H9 (cell line): ENCODE measurements at regions not wholly inside any gene's neighbourhood (a gene's known extent, or its start where the extent isn't known, plus 50 kb on each side); places are given as distances from the start of the nearest gene placed in this dataset.

ENCODE experiments used
- DNase-seq: peaks from one replicate; pipeline ENCODE4 v3.0.0-alpha.2; 2017
- H2AFZ ChIP-seq: one replicate; pipeline ENCODE4 v1.6.1; 2013; ENCODE audit warnings: mild to moderate bottlenecking, low read length, control low read depth, moderate library complexity
- H2AK5ac ChIP-seq: 2 replicates; pipeline ENCODE4 v1.6.1; 2013; ENCODE audit warnings: low read length, control low read depth, mixed read lengths; ENCODE audit not compliant: insufficient read length
- H2BK120ac ChIP-seq: one replicate; pipeline ENCODE4 v1.6.1; 2013; ENCODE audit warnings: low read depth, mild to moderate bottlenecking, low read length, control low read depth, inconsistent platforms; ENCODE audit not compliant: poor library complexity, severe bottlenecking
- H2BK12ac ChIP-seq: 2 replicates; pipeline ENCODE4 v1.6.1; 2013; ENCODE audit warnings: low read length, control low read depth, mixed read lengths, low read depth; ENCODE audit not compliant: insufficient read length
- H2BK15ac ChIP-seq: 2 replicates; pipeline ENCODE4 v1.6.1; 2013; ENCODE audit warnings: low read depth, low read length, control low read depth
- H2BK20ac ChIP-seq: one replicate; pipeline ENCODE4 v1.6.1; 2013; ENCODE audit warnings: low read depth, mild to moderate bottlenecking, low read length, control low read depth, inconsistent platforms; ENCODE audit not compliant: poor library complexity, severe bottlenecking
- H2BK5ac ChIP-seq: 2 replicates; pipeline ENCODE4 v1.6.1; 2013; ENCODE audit warnings: low read length, control low read depth, mixed read lengths; ENCODE audit not compliant: insufficient read length
- H3K14ac ChIP-seq: 2 replicates; pipeline ENCODE4 v1.6.1; 2013; ENCODE audit warnings: low read length, control low read depth; ENCODE audit not compliant: insufficient read depth
- H3K18ac ChIP-seq: 2 replicates; pipeline ENCODE4 v1.6.1; 2013; ENCODE audit warnings: low read depth, mild to moderate bottlenecking, mixed read lengths, low read length, control low read depth; ENCODE audit not compliant: insufficient read length
- H3K23ac ChIP-seq: 2 replicates; pipeline ENCODE4 v1.6.1; 2013; ENCODE audit warnings: low read length, control low read depth, mixed read lengths, low read depth; ENCODE audit not compliant: insufficient read length
- H3K23me2 ChIP-seq: 2 replicates; pipeline ENCODE4 v1.6.1; 2013; ENCODE audit warnings: low read depth, mild to moderate bottlenecking, mixed read lengths, low read length, control low read depth; ENCODE audit not compliant: insufficient read length, poor library complexity, severe bottlenecking
- H3K27ac ChIP-seq: 2 replicates; pipeline ENCODE4 v1.5.1; 2013; ENCODE audit warnings: low read length, control low read depth, mixed read lengths, low read depth; ENCODE audit not compliant: insufficient read length
- H3K27me3 ChIP-seq: 2 replicates; pipeline ENCODE4 v1.6.1; 2013; ENCODE audit warnings: low read length, control low read depth, inconsistent platforms; ENCODE audit not compliant: insufficient read depth
- H3K4ac ChIP-seq: 2 replicates; pipeline ENCODE4 v1.6.1; 2013; ENCODE audit warnings: low read depth, mild to moderate bottlenecking, control low read depth, inconsistent platforms, low read length, moderate library complexity
- H3K4me1 ChIP-seq: 2 replicates; pipeline ENCODE4 v1.6.1; 2013; ENCODE audit warnings: low read length, control low read depth, inconsistent platforms; ENCODE audit not compliant: insufficient read depth
- H3K4me2 ChIP-seq: 2 replicates; pipeline ENCODE4 v1.6.1; 2013; ENCODE audit warnings: low read length, control low read depth, mixed read lengths; ENCODE audit not compliant: insufficient read length, insufficient read depth
- H3K56ac ChIP-seq: 2 replicates; pipeline ENCODE4 v1.6.1; 2013; ENCODE audit warnings: low read depth, mild to moderate bottlenecking, mixed read lengths, low read length, control low read depth; ENCODE audit not compliant: insufficient read length
- H3K79me1 ChIP-seq: 2 replicates; pipeline ENCODE4 v1.6.1; 2013; ENCODE audit warnings: low read depth, mild to moderate bottlenecking, moderate library complexity, low read length, control low read depth, inconsistent platforms; ENCODE audit not compliant: insufficient read depth, poor library complexity, severe bottlenecking
- H3K79me2 ChIP-seq: 2 replicates; pipeline ENCODE4 v1.6.1; 2013; ENCODE audit warnings: low read length, control low read depth, inconsistent platforms; ENCODE audit not compliant: insufficient read depth
- H3K9ac ChIP-seq: 2 replicates; pipeline ENCODE4 v1.6.1; 2013; ENCODE audit warnings: low read length, control low read depth, mixed read lengths; ENCODE audit not compliant: insufficient read length; ENCODE audit errors: extremely low read depth
- H3K9me3 ChIP-seq: one replicate; pipeline ENCODE4 v1.6.1; 2013; ENCODE audit warnings: low read depth, low read length, inconsistent platforms; ENCODE audit not compliant: control insufficient read depth
- H3T11ph ChIP-seq: one replicate; pipeline ENCODE4 v1.6.1; 2013; ENCODE audit warnings: mild to moderate bottlenecking, low read length, control low read depth, inconsistent platforms
- H4K20me1 ChIP-seq: one replicate; pipeline ENCODE4 v1.6.1; 2013; ENCODE audit not compliant: control insufficient read depth, insufficient read length, insufficient read depth
- H4K5ac ChIP-seq: 2 replicates; pipeline ENCODE4 v1.6.1; 2013; ENCODE audit warnings: low read depth, mild to moderate bottlenecking, mixed read lengths, low read length, control low read depth; ENCODE audit not compliant: insufficient read length
- H4K8ac ChIP-seq: replicated peaks from 2 replicates; pipeline ENCODE4 v1.6.1; 2013; ENCODE audit warnings: low read length, control low read depth, mixed read lengths, low read depth; ENCODE audit not compliant: insufficient read length
- H4K91ac ChIP-seq: 2 replicates; pipeline ENCODE4 v1.6.1; 2013; ENCODE audit warnings: low read depth, mild to moderate bottlenecking, moderate library complexity, mixed read lengths, low read length, control low read depth; ENCODE audit not compliant: insufficient read length
- H3K27ac Mint-ChIP-seq, 3 experiments: 2 replicates in 2 of 3; 3 replicates in 1 of 3; pipeline ENCODE4 v1.8.0; 2020 to 2021; ENCODE audit warnings: mixed read lengths in 3 of 3, mild to moderate bottlenecking in 1 of 3, moderate library complexity in 1 of 3
- H3K27me3 Mint-ChIP-seq: 2 replicates; pipeline ENCODE4 v1.8.0; 2021; ENCODE audit warnings: low read depth, mild to moderate bottlenecking, moderate library complexity, mixed read lengths
- H3K36me3 Mint-ChIP-seq, 3 experiments: 2 replicates in 2 of 3; 3 replicates in 1 of 3; pipeline ENCODE4 v1.8.0; 2020 to 2021; ENCODE audit warnings: low read depth in 3 of 3, mixed read lengths in 3 of 3; ENCODE audit not compliant: insufficient read depth in 1 of 3
- H3K4me1 Mint-ChIP-seq, 2 experiments: 2 replicates each; pipeline ENCODE4 v1.8.0; 2020; ENCODE audit warnings: mixed read lengths in 2 of 2
- H3K4me3 Mint-ChIP-seq, 2 experiments: 2 replicates in 1 of 2; 3 replicates in 1 of 2; pipeline ENCODE4 v1.8.0; 2020 to 2021; ENCODE audit warnings: mild to moderate bottlenecking in 2 of 2, mixed read lengths in 2 of 2, moderate library complexity in 1 of 2
- H3K9me3 Mint-ChIP-seq, 2 experiments: 2 replicates in 1 of 2; 3 replicates in 1 of 2; pipeline ENCODE4 v1.8.0; 2020; ENCODE audit warnings: mild to moderate bottlenecking in 2 of 2, mixed read lengths in 2 of 2, moderate library complexity in 1 of 2
- CTCF ChIP-seq: fragments of 200-600 bp; sonication (generic); conservative IDR thresholded peaks from 3 replicates; pipeline ENCODE4 v1.8.0; 2021; ENCODE audit warnings: antibody characterized with exemption, mild to moderate bottlenecking
- WGBS: extraction: QIAGEN DNeasy Blood & Tissue Kit; methylation state at CpG from one replicate; pipeline ENCODE4 v1.1.7; 2013; ENCODE audit warnings: missing lambda C conversion rate, low lambda C conversion rate, mixed read lengths; ENCODE audit not compliant: insufficient read length; ENCODE audit errors: extremely low coverage; 5-methylcytosine and 5-hydroxymethylcytosine counted together

GRCh38 chr6:28657769-28658465 lies 132.2 kb downstream of the GPX5 start:
- Histone ChIP-seq H2AK5ac (no peak overlapping the region), H3K4ac (no peak overlapping the region), H4K5ac (no peak overlapping the region), H3K23ac (no peak overlapping the region), H3K27me3 (no peaks in the 10 kb centered on the region), H2BK15ac (no peak overlapping the region), H4K20me1 (no peaks in the 10 kb centered on the region), H2BK12ac (no peak overlapping the region), H3K79me1 (no peaks in the 10 kb centered on the region), H3K18ac (no peak overlapping the region), H2BK20ac (no peak overlapping the region), H3K14ac (no peak overlapping the region), H2BK120ac (no peak overlapping the region), H2AFZ (peak overlapping the region; percentile 97), H3K79me2 (no peaks in the 10 kb centered on the region), H3K27ac (no peak overlapping the region), H3K9me3 (no peaks in the 10 kb centered on the region), H3K56ac (no peak overlapping the region), H4K91ac (no peak overlapping the region), H3K9ac (peak overlapping the region; percentile 75), H3K4me2 (peak overlapping the region; percentile 76), H4K8ac (no peak overlapping the region), H3T11ph (no peak overlapping the region), H3K23me2 (peaks cover 6% of the 10 kb centered on the region), H3K4me1 (no peaks in the 10 kb centered on the region), H2BK5ac (no peak overlapping the region)
- TF ChIP-seq CTCF = no peak
- no CpG with 5 or more reads among the region's 27 CpGs for WGBS
- no peaks in the 10 kb centered on the region; a peak in 1 of 7 replicates for H3K36me3 Mint-ChIP-seq
- peak overlapping the region; percentile 87 to 93 for H3K4me3 Mint-ChIP-seq
- peaks cover 14 to 17% of the 10 kb centered on the region in 2 experiments for H3K4me1 Mint-ChIP-seq
- peaks cover 14% of the 10 kb centered on the region for H3K27me3 Mint-ChIP-seq
- H3K9me3 Mint-ChIP-seq = peaks cover 2 to 6% of the 10 kb centered on the region in 2 experiments; a peak in 2 of 5 replicates
- H3K27ac Mint-ChIP-seq = peak overlapping the region in 1 of 3 experiments; percentile 61; a peak in 2 of 7 replicates
- DNase-seq = peak; percentile 62
